ENCODE measurements at regions not wholly inside any gene's neighbourhood (a gene's known extent, or its start where the extent isn't known, plus 50 kb on each side); places are given as distances from the start of the nearest gene placed in this dataset.

- DNase-seq (ENCODE audit: low spot score): no peak
These were observed 1164.3 kb upstream of the GYPC start for GRCh38 chr2:125491663-125492062.

DNA sequence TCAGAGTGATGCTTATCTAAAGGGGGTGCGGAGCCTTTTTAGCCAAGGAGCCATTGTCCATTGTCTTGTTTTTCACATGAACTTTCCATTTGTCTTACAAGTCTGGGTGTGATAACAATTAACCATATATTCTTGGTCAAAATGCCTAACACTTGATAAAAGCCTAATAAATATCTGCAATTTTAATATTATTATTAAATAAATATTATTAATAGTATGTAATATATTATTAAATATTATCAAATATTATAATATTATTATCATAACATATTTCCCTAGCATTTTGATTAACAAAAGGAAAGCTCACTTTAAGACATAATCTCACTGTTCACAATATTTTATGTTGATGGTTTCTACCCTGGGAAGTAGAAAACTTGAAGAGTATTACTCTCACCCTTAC lies 1143.6 kb upstream of the GYPC start:
- no peak for DNase-seq (ENCODE audit: low spot score)

DNA sequence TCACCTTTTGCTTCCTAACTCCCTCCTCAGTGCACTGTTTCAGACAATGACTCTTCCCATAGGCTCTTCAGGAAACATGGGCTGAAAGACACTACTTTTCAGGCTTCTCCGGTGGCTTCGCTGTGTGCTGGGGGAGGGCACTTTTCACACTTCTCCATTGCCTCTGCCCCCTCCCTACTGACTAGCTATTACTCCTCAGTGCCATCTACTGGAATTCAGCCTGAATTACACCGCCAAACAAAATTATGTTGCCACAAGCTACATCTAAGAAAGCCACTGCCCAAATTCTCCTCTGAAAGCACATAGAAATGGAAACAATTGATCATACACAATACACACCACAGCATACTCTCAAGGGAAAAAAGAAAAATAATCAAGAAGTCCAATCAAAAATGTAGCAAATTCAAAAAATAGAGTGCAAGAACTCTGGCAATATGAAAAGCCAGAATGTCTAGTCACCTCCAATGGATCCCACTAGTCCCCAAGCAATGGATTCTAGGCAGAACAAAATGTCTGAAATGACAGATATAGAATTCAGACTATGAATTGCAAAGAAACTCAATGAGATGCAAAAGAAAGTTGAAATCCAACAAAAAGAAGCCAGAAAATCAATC lies 1139.4 kb upstream of the GYPC start:
- no peak for DNase-seq (ENCODE audit: low spot score)

- no peak for DNase-seq (ENCODE audit: low spot score)
These were observed 1129.9 kb upstream of the GYPC start for GRCh38 chr2:125526093-125526492.

- no peak for DNase-seq (ENCODE audit: low spot score)
These were observed 1120.9 kb upstream of the GYPC start for GRCh38 chr2:125535089-125535488.

- DNase-seq (ENCODE audit: low spot score): no peak
These were observed 1111.9 kb upstream of the GYPC start for GRCh38 chr2:125543968-125544514.

- DNase-seq (ENCODE audit: low spot score): no peak
These were observed 1102.2 kb upstream of the GYPC start for GRCh38 chr2:125553768-125554167.

GRCh38 chr2:125554956-125555355 lies 1101.0 kb upstream of the GYPC start:
- DNase-seq (ENCODE audit: low spot score): no peak

- no peak for DNase-seq (ENCODE audit: low spot score)
These were observed 1096.8 kb upstream of the GYPC start for GRCh38 chr2:125559186-125559585.

DNA sequence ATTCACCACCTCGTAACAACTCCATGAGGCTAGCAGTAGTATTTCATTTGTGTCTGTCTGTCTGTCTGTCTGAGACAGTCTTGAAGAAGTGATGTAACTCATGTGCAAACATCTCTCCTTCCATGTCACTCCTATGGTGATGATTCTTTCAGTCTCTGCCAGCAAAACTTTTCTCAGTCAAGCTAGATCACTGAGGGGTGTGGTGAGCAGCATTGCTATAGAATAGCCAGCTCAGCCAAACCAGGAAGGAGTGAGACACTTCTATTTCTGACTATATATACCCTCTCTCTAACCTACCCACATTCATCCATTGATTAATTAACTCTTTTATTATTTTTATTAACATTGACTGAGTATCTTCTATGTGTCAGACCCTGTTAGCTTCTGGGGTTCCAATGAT lies 1095.1 kb upstream of the GYPC start:
- DNase-seq (ENCODE audit: low spot score): no peak

DNA sequence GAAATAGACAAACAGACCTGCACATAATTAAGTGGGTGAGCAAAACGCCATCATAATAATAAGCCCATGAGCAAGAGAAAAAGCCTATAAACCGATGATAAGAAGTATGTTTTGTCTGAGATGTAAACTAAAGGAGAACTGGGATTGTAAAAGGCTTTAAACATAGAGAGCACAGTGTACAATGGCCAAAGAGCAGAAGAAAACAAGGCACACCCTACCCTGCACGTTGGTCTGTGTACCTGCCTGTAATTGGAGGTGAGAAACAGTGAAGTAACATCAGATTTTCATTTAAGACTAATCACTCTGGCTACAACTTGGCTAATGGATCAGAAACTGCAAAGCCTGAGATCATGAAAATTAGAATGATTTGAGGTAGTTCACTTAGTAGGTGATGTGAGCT lies 1094.7 kb upstream of the GYPC start:
- DNase-seq (ENCODE audit: low spot score): no peak

DNA sequence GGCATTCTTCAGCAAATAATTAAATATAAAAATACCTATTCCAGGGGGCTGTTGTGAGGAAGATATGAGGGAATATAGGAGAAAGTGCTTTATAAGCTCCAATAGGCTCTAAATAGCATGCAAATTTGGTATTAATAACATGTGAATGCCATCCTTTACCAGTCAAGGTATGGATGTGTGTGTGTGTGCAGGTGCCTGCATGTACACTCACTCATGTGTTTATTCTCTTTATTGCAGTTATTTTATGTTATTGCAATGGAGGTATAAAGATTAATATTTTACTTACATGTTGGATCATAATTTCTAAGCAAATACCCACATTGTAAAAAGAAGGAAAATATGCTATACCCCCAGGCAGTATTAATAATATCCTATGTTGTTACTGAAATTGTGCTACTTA lies 1093.0 kb upstream of the GYPC start:
- no peak for DNase-seq (ENCODE audit: low spot score)

DNA sequence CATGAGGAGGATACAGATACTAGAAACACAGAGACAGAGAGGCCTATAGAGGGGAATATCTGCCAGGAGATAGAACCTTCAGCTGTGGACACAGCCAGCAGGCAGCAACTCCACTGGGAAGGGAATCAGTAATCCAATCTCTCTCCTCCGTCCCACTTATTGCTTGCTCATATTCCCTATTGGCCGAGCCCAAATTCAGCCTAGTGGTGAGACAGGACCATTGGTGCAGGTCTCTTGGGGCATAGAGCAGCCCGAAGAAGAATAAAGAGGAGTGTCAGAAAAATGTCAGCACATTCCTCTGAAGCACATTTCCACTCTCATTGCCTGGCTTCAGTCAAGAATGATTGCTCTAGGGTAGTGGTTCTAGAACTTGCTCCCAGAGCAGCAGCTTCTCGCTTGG lies 1091.5 kb upstream of the GYPC start:
- DNase-seq (ENCODE audit: low spot score): no peak

DNA sequence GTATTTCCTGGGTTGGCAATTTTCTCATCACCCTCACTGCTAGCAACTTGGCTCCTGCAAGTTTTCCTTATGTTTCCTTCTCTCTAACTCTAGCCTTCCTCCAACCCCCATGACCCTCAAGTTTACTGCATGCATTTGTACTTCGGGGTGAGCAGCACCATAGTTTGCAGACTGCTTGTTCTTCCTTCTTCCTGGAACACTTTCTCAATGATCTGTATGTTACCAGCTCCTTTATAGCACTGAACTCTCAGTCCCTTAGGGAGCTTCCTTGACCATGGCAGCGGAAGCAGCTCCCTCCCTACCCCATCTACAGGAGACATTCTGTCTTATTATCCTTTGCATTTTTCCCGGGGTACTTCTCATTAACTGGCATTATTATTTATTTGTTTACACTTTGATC lies 1089.5 kb upstream of the GYPC start:
- no peak for DNase-seq (ENCODE audit: low spot score)

- no peak for DNase-seq (ENCODE audit: low spot score)
These were observed 1088.9 kb upstream of the GYPC start for GRCh38 chr2:125567100-125567499.

- no peak for DNase-seq (ENCODE audit: low spot score)
These were observed 1083.3 kb upstream of the GYPC start for GRCh38 chr2:125572660-125573059.

DNA sequence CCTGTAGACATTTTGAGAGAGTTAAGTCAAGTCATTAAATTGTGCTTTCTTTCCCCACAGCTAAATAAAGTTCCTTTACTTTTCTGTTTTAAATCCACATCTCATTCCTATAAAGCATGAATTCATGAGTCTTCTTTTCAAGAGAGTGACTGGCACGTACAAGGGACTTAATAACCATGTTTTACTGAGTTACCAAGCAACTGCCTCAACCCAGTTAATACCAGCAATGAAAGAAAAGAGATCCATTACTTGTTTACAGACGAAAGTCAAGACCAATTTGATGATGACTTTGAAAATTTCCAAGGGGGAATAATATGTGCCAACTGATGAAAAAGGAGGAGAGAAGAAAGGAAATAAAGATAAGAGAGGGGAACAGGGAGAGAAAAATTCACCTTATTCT lies 1082.5 kb upstream of the GYPC start:
- no peak for DNase-seq (ENCODE audit: low spot score)

DNA sequence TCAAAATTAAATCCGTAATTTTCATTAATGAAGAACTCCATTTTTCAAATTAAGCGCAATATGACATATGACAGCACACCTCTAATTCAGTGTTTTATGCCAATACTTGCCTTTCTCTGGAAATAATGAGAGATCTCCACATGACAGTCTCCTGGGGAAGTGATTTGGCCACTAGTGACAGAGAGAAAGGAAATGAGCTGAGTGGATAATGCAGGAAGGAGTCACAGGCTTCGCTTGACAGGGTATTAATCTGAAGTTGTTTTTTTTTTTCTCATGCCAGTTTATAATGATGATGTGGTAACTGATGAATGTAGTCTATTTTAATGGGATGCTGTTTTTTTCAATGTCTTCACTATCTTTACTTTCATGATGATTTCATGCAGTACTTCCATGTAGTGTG lies 1079.4 kb upstream of the GYPC start:
- no peak for DNase-seq (ENCODE audit: low spot score)

- DNase-seq (ENCODE audit: low spot score): no peak
These were observed 1074.4 kb upstream of the GYPC start for GRCh38 chr2:125581557-125581956.

DNA sequence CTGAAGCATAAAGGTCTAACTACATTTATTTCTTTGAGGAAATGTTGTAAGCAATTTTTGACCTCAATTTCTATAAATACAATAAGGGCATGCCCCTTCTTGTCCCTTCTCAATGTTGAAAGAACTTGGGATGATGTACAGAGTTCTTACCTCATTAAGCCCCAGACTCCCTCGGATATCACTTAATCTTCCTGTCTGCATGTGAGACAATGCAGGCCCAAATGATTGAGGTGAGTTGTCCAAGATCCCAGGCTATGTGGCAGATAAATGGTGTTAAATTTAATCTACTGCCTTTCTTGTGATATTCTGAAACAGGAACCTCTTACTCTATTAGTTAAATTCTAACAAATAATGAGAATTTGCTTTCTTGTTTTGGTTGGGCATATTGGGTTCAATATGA lies 1073.4 kb upstream of the GYPC start:
- DNase-seq (ENCODE audit: low spot score): no peak

- no peak for DNase-seq (ENCODE audit: low spot score)
These were observed 1071.2 kb upstream of the GYPC start for GRCh38 chr2:125584732-125585131.

DNA sequence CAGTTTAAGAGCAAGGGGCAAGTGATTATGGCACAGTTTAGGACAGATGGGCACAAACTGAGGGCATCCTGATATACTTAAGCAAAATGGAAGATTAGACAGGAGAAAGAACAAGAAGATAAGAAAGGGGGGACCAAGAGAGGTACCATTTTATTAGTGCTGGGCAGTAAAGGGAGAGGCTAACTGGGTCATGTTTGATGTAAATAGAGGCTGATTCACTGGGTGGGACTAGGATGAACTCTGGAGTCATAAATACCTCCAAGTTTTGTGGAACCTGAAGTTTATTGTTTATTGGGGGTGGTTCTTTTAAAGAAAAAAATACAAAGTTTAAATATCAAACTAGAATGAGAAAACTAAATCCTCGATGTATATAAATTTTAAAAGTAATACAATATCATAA lies 1067.2 kb upstream of the GYPC start:
- DNase-seq (ENCODE audit: low spot score): no peak

GRCh38 chr2:125591954-125592353 lies 1064.0 kb upstream of the GYPC start:
- DNase-seq (ENCODE audit: low spot score): no peak

DNA sequence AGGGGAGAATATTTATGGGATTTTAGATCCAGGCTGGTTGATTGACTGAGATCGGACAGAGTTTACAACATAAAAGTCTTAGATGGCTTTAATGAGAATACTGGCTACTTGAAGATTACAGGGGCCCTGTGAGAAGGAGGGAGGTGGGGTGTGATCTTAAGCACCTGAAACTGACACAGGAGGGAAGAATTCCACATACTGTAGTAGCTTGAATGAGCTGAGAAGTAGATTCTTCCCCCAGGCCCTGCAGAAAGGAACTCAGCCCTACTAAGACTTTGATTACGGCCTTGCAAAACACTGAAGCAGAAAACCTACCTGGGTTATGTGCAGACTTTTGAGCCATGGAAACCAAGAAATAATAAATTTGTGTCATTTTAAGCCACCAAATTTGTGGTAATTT lies 1062.9 kb upstream of the GYPC start:
- no peak for DNase-seq (ENCODE audit: low spot score)

DNA sequence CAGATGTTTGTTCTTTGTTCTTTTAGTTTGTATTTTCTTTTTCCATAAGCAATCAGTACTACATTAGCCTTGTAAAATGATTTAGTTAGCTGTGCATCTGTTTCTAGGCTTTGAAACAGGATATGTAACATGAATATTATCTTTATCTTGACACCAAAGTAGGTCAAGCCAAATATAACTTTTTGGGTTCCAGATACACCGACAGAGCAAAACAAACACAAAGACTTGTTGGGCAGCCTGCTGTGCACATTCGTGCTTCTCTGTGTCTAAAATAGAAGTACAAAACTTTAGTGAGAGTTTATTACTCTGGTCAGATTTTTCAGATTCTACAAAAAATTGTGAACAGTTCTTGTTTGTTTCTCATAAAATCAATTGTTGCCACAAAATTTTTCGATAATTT lies 1059.3 kb upstream of the GYPC start:
- DNase-seq (ENCODE audit: low spot score): no peak

Measured in ecto neural progenitor cell (in vitro differentiated cells).